ENCODE measurements at regions not wholly inside any gene's neighbourhood (a gene's known extent, or its start where the extent isn't known, plus 50 kb on each side); places are given as distances from the start of the nearest gene placed in this dataset.

- H3K9me3 ChIP-seq: peaks cover 21% of the 10 kb centered on the region; the same call in 2 of the 3 replicates
- H3K4me2 ChIP-seq: no peak overlapping the region
- 9% methylated on average over 2 of the region's 2 CpGs for WGBS (ENCODE audit: missing lambda C conversion rate)
- POLR2A ChIA-PET: no interaction called here
- TF ChIP-seq NPAS2 (CRISPR knock-in tag; IDR thresholded peaks at IDR 0.05; ENCODE audit: borderline replicate concordance): no peak
- TF ChIP-seq HOXB5 (CRISPR knock-in tag; IDR thresholded peaks at IDR 0.05): no peak
- no peak for TF ChIP-seq ELK1 (IDR thresholded peaks at IDR 0.05; ENCODE audit: low read depth, low read length)
- no peak for TF ChIP-seq BHLHE40 (IDR thresholded peaks at IDR 0.05; ENCODE audit: low read depth, low read length)
- no peak for TF ChIP-seq JUNB (IDR thresholded peaks at IDR 0.05)
- TF ChIP-seq BCL3 (IDR thresholded peaks at IDR 0.05): no peak
- no peak for TF ChIP-seq HOXB13 (CRISPR knock-in tag; IDR thresholded peaks at IDR 0.05; ENCODE audit: low read depth)
- no peak for TF ChIP-seq EHMT2 (IDR thresholded peaks at IDR 0.05; ENCODE audit: low read depth)
- no peak for TF ChIP-seq HEYL (CRISPR knock-in tag; IDR thresholded peaks at IDR 0.05)
- TF ChIP-seq CTCF (IDR thresholded peaks at IDR 0.05): no peak
- no peak for TF ChIP-seq NR3C1 (IDR thresholded peaks at IDR 0.05)
- TF ChIP-seq POLR2A (IDR thresholded peaks at IDR 0.05; ENCODE audit: low read length): no peak
- no peak for TF ChIP-seq ZNF302 (CRISPR knock-in tag; IDR thresholded peaks at IDR 0.05)
- no peak for TF ChIP-seq RFX5 (IDR thresholded peaks at IDR 0.05)
- no peak for TF ChIP-seq CEBPB (IDR thresholded peaks at IDR 0.05)
- TF ChIP-seq FOSB (CRISPR knock-in tag; IDR thresholded peaks at IDR 0.05): no peak
- no peak for TF ChIP-seq TP53 (CRISPR knock-in tag; IDR thresholded peaks at IDR 0.05)
- no peak for ATAC-seq
- H3K27ac ChIP-seq: no peak overlapping the region
- CTCF ChIA-PET: no interaction called here
- no peak for DNase-seq (ENCODE audit: low read depth in 1 of 2, low spot score in 1 of 2)
- no peak for FAIRE-seq
- no peaks in the 10 kb centered on the region for H3K4me1 ChIP-seq
- no peak overlapping the region for H3K4me3 ChIP-seq
These were observed 390.9 kb downstream of the PBX1 start for GRCh38 chr1:164949771-164950471.

GRCh38 chr1:164948101-164948500 is 389.1 kb downstream of the PBX1 start:
- H3K4me1 ChIP-seq: no peaks in the 10 kb centered on the region
- ChIA-PET CTCF (no interaction called here), POLR2A (no interaction called here)
- H3K4me3 ChIP-seq: no peak overlapping the region
- ATAC-seq: no peak
- no peak for FAIRE-seq
- no peak for DNase-seq (ENCODE audit: low read depth in 1 of 2, low spot score in 1 of 2)
- no peak overlapping the region for H3K27ac ChIP-seq
- H3K4me2 ChIP-seq: no peak overlapping the region
- peaks cover 21% of the 10 kb centered on the region; the same call in 2 of the 3 replicates for H3K9me3 ChIP-seq
- TF ChIP-seq HES2 (IDR thresholded peaks at IDR 0.05): no peak
- WGBS (ENCODE audit: missing lambda C conversion rate): 4% methylated on average over 1 of the region's 1 CpG

GRCh38 chr1:164937291-164937690 is 378.3 kb downstream of the PBX1 start:
- POLR2A ChIA-PET: no interaction called here
- Histone ChIP-seq H3K4me2 (no peak overlapping the region), H3K9me3 (no peaks in the 10 kb centered on the region), H3K4me1 (no peaks in the 10 kb centered on the region), H3K4me3 (no peak overlapping the region), H3K27ac (no peak overlapping the region)
- DNase-seq (ENCODE audit: low read depth in 1 of 2, low spot score in 1 of 2): no peak
- 5% methylated on average over 2 of the region's 2 CpGs for WGBS (ENCODE audit: missing lambda C conversion rate)
- CTCF ChIA-PET: no interaction called here
- FAIRE-seq: no peak
- ATAC-seq: no peak
- TF ChIP-seq CEBPB (IDR thresholded peaks at IDR 0.05): no peak
- no peak for TF ChIP-seq RCOR1 (IDR thresholded peaks at IDR 0.05; ENCODE audit: low read depth, low read length)
- TF ChIP-seq CBX2 (IDR thresholded peaks at IDR 0.05; ENCODE audit: borderline replicate concordance, low read depth): no peak
- TF ChIP-seq CTCF (IDR thresholded peaks at IDR 0.05): no peak
- no peak for TF ChIP-seq HMGXB4 (CRISPR knock-in tag; IDR thresholded peaks at IDR 0.05; ENCODE audit: borderline replicate concordance)
- TF ChIP-seq USF2 (IDR thresholded peaks at IDR 0.05): no peak
- TF ChIP-seq SMC3 (IDR thresholded peaks at IDR 0.05): no peak
- TF ChIP-seq HOXA7 (CRISPR knock-in tag; IDR thresholded peaks at IDR 0.05): no peak
- TF ChIP-seq EP300 (IDR thresholded peaks at IDR 0.05): no peak
- no peak for TF ChIP-seq BHLHE40 (IDR thresholded peaks at IDR 0.05; ENCODE audit: low read depth, low read length)
- TF ChIP-seq JUNB (IDR thresholded peaks at IDR 0.05): no peak
